ENCODE measurements at regions not wholly inside any gene's neighbourhood (a gene's known extent, or its start where the extent isn't known, plus 50 kb on each side); places are given as distances from the start of the nearest gene placed in this dataset.

DNA sequence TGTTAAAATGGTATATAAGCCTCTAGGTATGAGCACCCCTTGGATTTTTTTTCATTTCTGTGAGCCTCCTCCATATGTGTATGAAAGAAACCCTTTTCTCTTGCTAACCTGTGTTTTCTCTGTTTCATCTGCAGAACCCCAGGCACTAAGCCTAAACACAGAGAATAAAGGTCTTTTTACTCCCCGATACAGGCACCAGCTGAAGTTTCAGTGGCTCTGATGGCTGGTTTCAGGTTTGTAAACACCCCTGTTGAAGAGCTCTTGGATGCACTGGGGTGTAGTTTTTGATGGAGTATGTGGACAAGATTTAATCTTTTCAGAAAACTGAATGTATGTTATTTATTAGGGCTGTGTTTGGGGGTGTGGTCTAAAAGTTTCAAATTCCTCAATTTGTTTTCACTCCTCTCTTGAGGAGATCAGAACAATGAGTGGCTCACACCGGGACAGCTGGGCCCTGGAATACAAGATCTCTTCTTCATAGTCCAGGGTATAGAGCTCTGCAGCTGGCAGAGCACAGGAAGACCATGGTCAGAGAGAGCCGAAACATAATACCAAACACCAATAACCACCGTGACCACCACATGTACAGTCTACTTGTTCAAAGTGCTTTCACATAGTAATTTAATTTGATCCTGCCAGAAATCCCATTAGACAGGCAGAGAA lies 50.2 kb upstream of the VTCN1 start:
- TF ChIP-seq CTCF (IDR thresholded peaks at IDR 0.05) (no peak), POLR2AphosphoS5 (IDR thresholded peaks at IDR 0.05) (no peak)

All from breast epithelium (tissue), 3 donors.